ENCODE measurements at regions not wholly inside any gene's neighbourhood (a gene's known extent, or its start where the extent isn't known, plus 50 kb on each side); places are given as distances from the start of the nearest gene placed in this dataset.

DNA sequence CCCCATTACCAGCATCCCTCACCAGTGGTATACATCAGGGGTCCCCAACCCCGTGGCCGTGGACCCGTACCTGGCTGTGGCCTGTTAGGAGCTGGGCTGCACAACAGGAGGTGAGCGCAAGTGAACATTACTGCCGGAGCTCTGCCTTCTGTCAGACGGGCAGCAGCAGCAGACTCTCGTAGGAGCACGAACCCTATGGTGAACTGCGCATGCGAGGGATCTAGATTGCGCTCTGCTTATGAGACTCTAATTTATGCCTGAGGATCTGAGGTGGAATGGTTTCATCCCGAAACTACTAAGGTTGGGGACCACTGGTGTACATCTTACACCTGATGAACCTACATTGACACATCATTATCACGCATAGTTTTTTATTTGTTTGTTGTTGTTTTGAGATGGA is 52.8 kb upstream of the DHX15 start:
- Histone ChIP-seq H2AFZ (ENCODE audit: low read depth) (no peak overlapping the region), H3K4me3 (ENCODE audit: low read depth in 2 of 2, low read length in 1 of 2) (no peak overlapping the region), H4K20me1 (ENCODE audit: insufficient read depth) (no peaks in the 10 kb centered on the region), H3K9ac (no peak overlapping the region), H3K36me3 (replicated peaks in 1 of 2; ENCODE audit: control insufficient read depth in 1 of 2, insufficient read depth in 2 of 2, low read length in 1 of 2) (no peaks in the 10 kb centered on the region), H3K27me3 (ENCODE audit: insufficient read depth) (peaks cover 9% of the 10 kb centered on the region; the same call in 1 of the 2 replicates), H3K4me2 (no peak overlapping the region), H3F3A (replicated peaks; ENCODE audit: insufficient read depth) (no peaks in the 10 kb centered on the region), H3K4me1 (ENCODE audit: control insufficient read depth in 1 of 2, insufficient read depth in 2 of 2, low read depth in 1 of 2, low read length in 1 of 2) (no peaks in the 10 kb centered on the region), H3K27ac (ENCODE audit: low read depth in 2 of 2, low read length in 1 of 2) (no peak overlapping the region), H3K9me3 (no peaks in the 10 kb centered on the region), H3K79me2 (ENCODE audit: insufficient read depth) (no peaks in the 10 kb centered on the region), H3K9me2 (no peaks in the 10 kb centered on the region)
- TF ChIP-seq SIN3A (IDR thresholded peaks at IDR 0.05; ENCODE audit: borderline replicate concordance, low read depth, low read length) (no peak), TCF12 (IDR thresholded peaks at IDR 0.05) (no peak), MAX (IDR thresholded peaks at IDR 0.05; ENCODE audit: low read depth) (no peak), MXI1 (IDR thresholded peaks at IDR 0.05; ENCODE audit: low read depth, low read length) (no peak), RFX5 (IDR thresholded peaks at IDR 0.05; ENCODE audit: low read length) (no peak), JUND (IDR thresholded peaks at IDR 0.05) (no peak), POLR2AphosphoS5 (IDR thresholded peaks at IDR 0.05; ENCODE audit: low read depth, low read length) (no peak), RAD21 (IDR thresholded peaks at IDR 0.05; ENCODE audit: low read length) (no peak), RCOR1 (IDR thresholded peaks at IDR 0.05; ENCODE audit: low read length) (no peak), ZBTB33 (IDR thresholded peaks at IDR 0.05; ENCODE audit: borderline replicate concordance, low read depth) (no peak), USF2 (IDR thresholded peaks at IDR 0.05; ENCODE audit: borderline replicate concordance, low read depth, low read length) (no peak)
- POLR2A ChIA-PET: no interaction called here
- DNase-seq: no peak
- CTCF ChIA-PET: no interaction called here
- WGBS (ENCODE audit: low lambda C conversion rate): 73% methylated on average over 12 of the region's 13 CpGs

DNA sequence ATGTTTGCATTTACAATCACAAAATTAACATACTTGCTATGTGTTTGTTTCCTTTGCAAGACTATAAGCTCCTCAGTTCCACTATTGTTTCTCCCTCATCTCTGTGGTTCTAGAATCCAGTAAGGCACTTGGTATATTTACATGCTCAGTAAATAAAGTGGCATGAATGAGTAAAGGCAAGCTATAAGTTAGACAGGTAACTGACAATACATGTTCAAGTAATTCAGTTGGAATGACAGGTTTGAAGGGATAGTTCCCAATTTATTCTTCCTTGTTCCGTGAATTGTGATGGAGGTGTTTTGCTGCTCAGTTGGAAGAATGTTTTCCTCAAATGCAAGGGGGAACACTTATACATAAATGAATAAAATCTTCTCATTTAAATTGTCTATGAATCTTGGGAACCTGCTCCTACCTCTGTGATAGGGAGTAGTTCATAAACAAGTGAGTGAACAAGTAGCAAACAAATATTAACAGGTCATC is 54.1 kb upstream of the DHX15 start:
- WGBS (ENCODE audit: low lambda C conversion rate): 77% methylated on average over 1 of the region's 1 CpG
- POLR2A ChIA-PET: no interaction called here
- Histone ChIP-seq H3K9me3 (no peaks in the 10 kb centered on the region), H3K27me3 (ENCODE audit: insufficient read depth) (peaks cover 9% of the 10 kb centered on the region; the same call in 1 of the 2 replicates), H3K9ac (no peak overlapping the region), H3K4me3 (ENCODE audit: low read depth in 2 of 2, low read length in 1 of 2) (no peak overlapping the region), H4K20me1 (ENCODE audit: insufficient read depth) (no peaks in the 10 kb centered on the region), H3F3A (replicated peaks; ENCODE audit: insufficient read depth) (no peaks in the 10 kb centered on the region), H3K36me3 (replicated peaks in 1 of 2; ENCODE audit: control insufficient read depth in 1 of 2, insufficient read depth in 2 of 2, low read length in 1 of 2) (no peaks in the 10 kb centered on the region), H3K9me2 (no peaks in the 10 kb centered on the region), H2AFZ (ENCODE audit: low read depth) (no peak overlapping the region), H3K79me2 (ENCODE audit: insufficient read depth) (no peaks in the 10 kb centered on the region), H3K4me2 (no peak overlapping the region), H3K4me1 (ENCODE audit: control insufficient read depth in 1 of 2, insufficient read depth in 2 of 2, low read depth in 1 of 2, low read length in 1 of 2) (no peaks in the 10 kb centered on the region), H3K27ac (ENCODE audit: low read depth in 2 of 2, low read length in 1 of 2) (no peak overlapping the region)
- no peak for DNase-seq
- CTCF ChIA-PET: no interaction called here
- no peak for TF ChIP-seq RAD21 (IDR thresholded peaks at IDR 0.05; ENCODE audit: low read length)
- TF ChIP-seq FOSL2 (IDR thresholded peaks at IDR 0.05; ENCODE audit: borderline replicate concordance, low read depth): no peak
- TF ChIP-seq RXRA (IDR thresholded peaks at IDR 0.05; ENCODE audit: borderline replicate concordance, low read depth): no peak
- TF ChIP-seq TCF12 (IDR thresholded peaks at IDR 0.05): no peak
- TF ChIP-seq TEAD4 (IDR thresholded peaks at IDR 0.05; ENCODE audit: borderline replicate concordance, insufficient read depth): no peak
- TF ChIP-seq EP300 (IDR thresholded peaks at IDR 0.05; ENCODE audit: borderline replicate concordance in 1 of 2, low read depth in 1 of 2, low read length in 1 of 2): no peak
- no peak for TF ChIP-seq GABPA (IDR thresholded peaks at IDR 0.05; ENCODE audit: low read depth)

Measured in SK-N-SH (cell line).